Astrocyte (in vitro differentiated cells and primary cell): ENCODE measurements at regions not wholly inside any gene's neighbourhood (a gene's known extent, or its start where the extent isn't known, plus 50 kb on each side); places are given as distances from the start of the nearest gene placed in this dataset.

Experiments
- EZH2 ChIP-seq: IDR thresholded peaks from 2 replicates; pipeline ENCODE4 v1.6.1; 2012; ENCODE audit warnings: mild to moderate bottlenecking, low read length, inconsistent platforms; ENCODE audit not compliant: insufficient read depth
- TF ChIP-seq, protein P1 (sequence below): IDR thresholded peaks from 2 replicates; pipeline ENCODE4 v1.5.1; 2011; ENCODE audit warnings: low read depth, mild to moderate bottlenecking, inconsistent platforms, low read length, moderate library complexity; ENCODE audit not compliant: insufficient read depth

DNA sequence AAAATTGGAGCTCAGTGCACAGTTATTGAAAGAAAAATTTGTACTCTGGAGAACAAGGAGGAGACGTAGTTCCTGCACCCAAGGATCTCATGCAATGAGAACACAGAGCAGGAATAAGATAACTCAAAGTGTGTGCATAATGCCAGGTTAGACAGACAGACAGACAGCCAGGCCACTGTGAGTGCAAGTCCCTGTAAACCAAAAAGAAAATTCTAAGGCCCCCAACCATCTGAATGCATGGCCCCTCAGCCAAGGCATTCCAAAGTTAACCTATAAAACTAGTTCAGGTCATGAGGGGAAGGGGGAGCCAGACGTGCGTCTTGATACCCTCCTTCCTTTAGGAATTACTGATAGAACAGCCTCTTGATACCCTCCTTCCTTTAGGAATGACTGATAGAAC lies 94.5 kb upstream of the ENPP6 start:
- no peak for TF ChIP-seq EZH2
- TF ChIP-seq, protein P1, sequence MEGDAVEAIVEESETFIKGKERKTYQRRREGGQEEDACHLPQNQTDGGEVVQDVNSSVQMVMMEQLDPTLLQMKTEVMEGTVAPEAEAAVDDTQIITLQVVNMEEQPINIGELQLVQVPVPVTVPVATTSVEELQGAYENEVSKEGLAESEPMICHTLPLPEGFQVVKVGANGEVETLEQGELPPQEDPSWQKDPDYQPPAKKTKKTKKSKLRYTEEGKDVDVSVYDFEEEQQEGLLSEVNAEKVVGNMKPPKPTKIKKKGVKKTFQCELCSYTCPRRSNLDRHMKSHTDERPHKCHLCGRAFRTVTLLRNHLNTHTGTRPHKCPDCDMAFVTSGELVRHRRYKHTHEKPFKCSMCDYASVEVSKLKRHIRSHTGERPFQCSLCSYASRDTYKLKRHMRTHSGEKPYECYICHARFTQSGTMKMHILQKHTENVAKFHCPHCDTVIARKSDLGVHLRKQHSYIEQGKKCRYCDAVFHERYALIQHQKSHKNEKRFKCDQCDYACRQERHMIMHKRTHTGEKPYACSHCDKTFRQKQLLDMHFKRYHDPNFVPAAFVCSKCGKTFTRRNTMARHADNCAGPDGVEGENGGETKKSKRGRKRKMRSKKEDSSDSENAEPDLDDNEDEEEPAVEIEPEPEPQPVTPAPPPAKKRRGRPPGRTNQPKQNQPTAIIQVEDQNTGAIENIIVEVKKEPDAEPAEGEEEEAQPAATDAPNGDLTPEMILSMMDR: no peak
